ENCODE measurements at regions not wholly inside any gene's neighbourhood (a gene's known extent, or its start where the extent isn't known, plus 50 kb on each side); places are given as distances from the start of the nearest gene placed in this dataset.

DNA sequence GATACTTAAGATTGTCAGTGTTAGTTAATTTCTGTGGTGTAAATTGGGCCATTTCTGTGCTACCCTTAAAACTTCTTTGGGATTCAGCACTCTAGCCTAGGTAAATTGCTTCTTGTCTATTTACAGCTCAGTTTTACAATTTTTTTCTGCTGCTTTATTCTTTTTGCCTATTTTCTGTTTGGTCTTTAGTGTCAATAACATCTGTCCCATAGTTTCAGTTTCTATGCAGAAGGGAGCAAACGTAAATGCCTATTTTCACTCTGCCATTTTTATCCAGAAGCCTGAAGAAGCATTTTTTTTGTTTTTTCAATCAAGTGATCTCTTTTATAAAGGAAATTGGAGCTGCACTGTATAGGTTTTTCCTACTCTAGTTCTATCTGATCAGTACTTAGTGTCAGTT is 564.9 kb upstream of the MEX3C start:
- TF ChIP-seq, protein P1, sequence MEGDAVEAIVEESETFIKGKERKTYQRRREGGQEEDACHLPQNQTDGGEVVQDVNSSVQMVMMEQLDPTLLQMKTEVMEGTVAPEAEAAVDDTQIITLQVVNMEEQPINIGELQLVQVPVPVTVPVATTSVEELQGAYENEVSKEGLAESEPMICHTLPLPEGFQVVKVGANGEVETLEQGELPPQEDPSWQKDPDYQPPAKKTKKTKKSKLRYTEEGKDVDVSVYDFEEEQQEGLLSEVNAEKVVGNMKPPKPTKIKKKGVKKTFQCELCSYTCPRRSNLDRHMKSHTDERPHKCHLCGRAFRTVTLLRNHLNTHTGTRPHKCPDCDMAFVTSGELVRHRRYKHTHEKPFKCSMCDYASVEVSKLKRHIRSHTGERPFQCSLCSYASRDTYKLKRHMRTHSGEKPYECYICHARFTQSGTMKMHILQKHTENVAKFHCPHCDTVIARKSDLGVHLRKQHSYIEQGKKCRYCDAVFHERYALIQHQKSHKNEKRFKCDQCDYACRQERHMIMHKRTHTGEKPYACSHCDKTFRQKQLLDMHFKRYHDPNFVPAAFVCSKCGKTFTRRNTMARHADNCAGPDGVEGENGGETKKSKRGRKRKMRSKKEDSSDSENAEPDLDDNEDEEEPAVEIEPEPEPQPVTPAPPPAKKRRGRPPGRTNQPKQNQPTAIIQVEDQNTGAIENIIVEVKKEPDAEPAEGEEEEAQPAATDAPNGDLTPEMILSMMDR (IDR thresholded peaks at IDR 0.05): no peak
- no peak for ATAC-seq (ENCODE audit: insufficient number of reproducible peaks, low FRiP score, low read depth)
- no peak overlapping the region for H3K4me3 ChIP-seq
- H3K27me3 ChIP-seq (replicated peaks; ENCODE audit: insufficient read depth): no peaks in the 10 kb centered on the region
- no peaks in the 10 kb centered on the region for H3K36me3 ChIP-seq
- no peak for DNase-seq (ENCODE audit: low spot score)
- H3K4me1 ChIP-seq (ENCODE audit: control insufficient read depth in 1 of 2, low read depth in 2 of 2): no peaks in the 10 kb centered on the region
- H3K27ac ChIP-seq: no peak overlapping the region
- H3K9me3 ChIP-seq: no peaks in the 10 kb centered on the region

DNA sequence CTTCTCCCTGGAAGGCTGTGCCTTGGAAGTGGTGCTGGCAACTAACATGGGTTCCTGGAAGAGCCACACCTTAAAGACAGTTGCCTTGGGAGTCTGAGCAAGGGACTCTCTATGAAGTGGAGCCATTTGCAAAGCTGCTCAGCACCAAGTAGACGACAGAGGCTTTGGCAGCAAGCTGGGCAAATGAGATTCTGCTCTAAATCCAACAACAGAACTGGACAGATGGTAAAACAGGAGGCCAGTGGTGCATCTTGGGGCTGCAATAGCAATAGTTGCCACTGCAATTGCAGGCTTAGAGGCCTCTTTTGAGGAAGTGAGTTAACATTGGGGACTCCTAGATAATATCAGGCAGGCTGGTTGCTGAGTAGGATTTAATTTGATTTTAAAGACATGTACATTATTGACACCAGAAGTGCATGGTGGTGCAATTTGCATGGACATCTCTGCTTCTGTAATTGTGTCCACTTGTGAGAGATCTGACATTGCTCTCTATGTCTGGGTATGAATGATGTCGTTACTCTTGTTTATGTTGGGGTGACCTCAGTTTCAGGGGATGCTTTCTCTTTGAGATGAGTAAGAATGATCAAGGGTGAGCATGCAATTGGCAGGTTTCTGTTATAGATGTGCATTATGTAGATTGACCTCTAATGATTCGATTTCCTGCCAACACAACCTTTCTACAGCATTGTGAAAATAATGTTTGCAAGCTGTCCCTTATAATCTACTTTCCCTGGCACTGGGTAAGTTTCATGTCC is 568.3 kb upstream of the MEX3C start:
- TF ChIP-seq, protein P1 (IDR thresholded peaks at IDR 0.05): no peak
- Histone ChIP-seq H3K36me3 (no peaks in the 10 kb centered on the region), H3K9me3 (no peaks in the 10 kb centered on the region), H3K4me1 (ENCODE audit: control insufficient read depth in 1 of 2, low read depth in 2 of 2) (no peaks in the 10 kb centered on the region), H3K4me3 (no peak overlapping the region), H3K27me3 (replicated peaks; ENCODE audit: insufficient read depth) (no peaks in the 10 kb centered on the region), H3K27ac (no peak overlapping the region)
- DNase-seq (ENCODE audit: low spot score): no peak
- ATAC-seq (ENCODE audit: insufficient number of reproducible peaks, low FRiP score, low read depth): no peak

DNA sequence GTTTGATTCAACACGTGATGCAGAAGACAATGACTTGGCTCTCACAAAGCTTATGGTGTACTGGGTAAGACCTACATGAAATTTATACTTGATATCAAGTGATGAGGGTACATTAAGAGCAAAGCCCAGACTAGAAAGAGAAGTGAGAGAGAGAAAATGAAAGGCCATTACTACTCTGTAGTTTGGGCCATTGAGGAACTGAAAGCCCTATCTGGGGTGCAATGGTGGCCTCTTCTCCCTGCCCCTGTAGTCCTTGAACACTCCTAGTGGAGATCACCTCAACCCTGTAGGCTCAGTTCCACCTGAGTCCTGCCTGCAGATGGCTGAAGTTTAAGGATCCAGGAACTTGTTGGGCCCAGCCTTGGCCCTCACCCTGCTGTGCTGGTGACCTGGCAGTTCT is 569.8 kb upstream of the MEX3C start:
- TF ChIP-seq, protein P1 (IDR thresholded peaks at IDR 0.05): no peak
- no peaks in the 10 kb centered on the region for H3K9me3 ChIP-seq
- DNase-seq (ENCODE audit: low spot score): no peak
- H3K36me3 ChIP-seq: no peaks in the 10 kb centered on the region
- H3K4me3 ChIP-seq: no peak overlapping the region
- ATAC-seq (ENCODE audit: insufficient number of reproducible peaks, low FRiP score, low read depth): no peak
- H3K27ac ChIP-seq: no peak overlapping the region
- no peaks in the 10 kb centered on the region for H3K27me3 ChIP-seq (replicated peaks; ENCODE audit: insufficient read depth)
- no peaks in the 10 kb centered on the region for H3K4me1 ChIP-seq (ENCODE audit: control insufficient read depth in 1 of 2, low read depth in 2 of 2)

DNA sequence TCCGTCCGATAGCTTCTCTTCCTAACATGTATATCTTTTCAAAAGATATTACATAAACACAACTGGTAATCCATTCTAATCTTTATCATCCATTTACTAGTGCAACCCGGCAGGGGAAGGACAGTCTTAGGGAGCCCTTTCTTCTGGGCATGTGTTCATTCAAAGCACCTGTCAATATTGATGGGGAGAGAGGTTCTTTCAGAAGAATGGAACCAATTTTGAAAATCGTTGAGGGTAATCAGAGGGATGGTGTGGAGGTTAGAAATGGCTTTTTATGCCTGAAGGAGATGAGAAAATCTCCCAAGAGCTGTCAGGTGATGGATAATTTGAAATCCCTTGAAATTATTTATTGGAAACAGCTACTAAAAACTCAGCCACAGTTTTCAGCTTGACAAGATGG is 561.9 kb upstream of the DCC start:
- Histone ChIP-seq H3K36me3 (no peaks in the 10 kb centered on the region), H3K4me3 (no peak overlapping the region), H3K4me1 (ENCODE audit: control insufficient read depth in 1 of 2, low read depth in 2 of 2) (no peaks in the 10 kb centered on the region), H3K9me3 (no peaks in the 10 kb centered on the region), H3K27me3 (replicated peaks; ENCODE audit: insufficient read depth) (no peaks in the 10 kb centered on the region), H3K27ac (no peak overlapping the region)
- ATAC-seq (ENCODE audit: insufficient number of reproducible peaks, low FRiP score, low read depth) (no peak), DNase-seq (ENCODE audit: low spot score) (no peak)
- TF ChIP-seq, protein P1 (IDR thresholded peaks at IDR 0.05): no peak

DNA sequence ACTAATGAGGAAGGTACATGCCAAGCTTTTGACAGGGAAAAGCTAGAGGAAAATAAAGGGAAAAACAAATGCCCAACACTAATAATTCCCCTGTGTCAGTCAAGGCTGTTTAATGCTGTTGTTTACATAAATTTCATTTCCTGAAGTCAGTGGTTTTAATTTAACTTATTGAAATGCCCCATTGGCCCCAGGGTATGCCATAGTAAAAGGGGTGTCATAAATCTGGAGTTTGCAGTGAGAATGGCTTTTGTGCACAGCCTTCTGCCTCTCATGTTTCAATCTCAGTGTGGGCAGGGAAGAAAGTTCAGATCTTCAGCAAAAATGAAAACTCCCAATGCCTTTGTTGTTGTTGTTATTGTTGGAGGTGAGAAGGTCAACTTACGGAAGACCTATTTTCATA is 550.1 kb upstream of the DCC start:
- ATAC-seq (ENCODE audit: insufficient number of reproducible peaks, low FRiP score, low read depth): no peak

More for the DNA sequence above, 550.1 kb upstream of the DCC start:
- TF ChIP-seq, protein P1 (IDR thresholded peaks at IDR 0.05): no peak
- H3K4me3 ChIP-seq: no peak overlapping the region
- no peak for DNase-seq (ENCODE audit: low spot score)
- H3K27ac ChIP-seq: no peak overlapping the region
- no peaks in the 10 kb centered on the region for H3K4me1 ChIP-seq (ENCODE audit: control insufficient read depth in 1 of 2, low read depth in 2 of 2)
- no peaks in the 10 kb centered on the region for H3K9me3 ChIP-seq
- H3K27me3 ChIP-seq (replicated peaks; ENCODE audit: insufficient read depth): no peaks in the 10 kb centered on the region
- H3K36me3 ChIP-seq: no peaks in the 10 kb centered on the region

Measured in thoracic aorta (tissue), 2 donors.